CD4-positive, alpha-beta T cell treated with Interleukin-2 at 100 ng/mL for 4 hours (primary cell): ENCODE measurements at regions not wholly inside any gene's neighbourhood (a gene's known extent, or its start where the extent isn't known, plus 50 kb on each side); places are given as distances from the start of the nearest gene placed in this dataset.
"Not testable (repeated sequence)": the region's sequence is repeated elsewhere in the genome, so short reads cannot be mapped to it uniquely, and the experiment has no call there.

ENCODE experiments used
- DNase-seq: peaks from one replicate; pipeline ENCODE4 v3.0.0-alpha.2; 2020; ENCODE audit warnings: low spot score

- no peak for DNase-seq
These were observed 110.4 kb downstream of the RAMP3 start for GRCh38 chr7:45268013-45268412.

GRCh38 chr7:45269192-45269591 is 111.6 kb downstream of the RAMP3 start:
- DNase-seq, result no peak

GRCh38 chr7:45278763-45279398 is 121.3 kb downstream of the RAMP3 start:
- DNase-seq, result no peak

GRCh38 chr7:45289611-45290010 is 132.0 kb downstream of the RAMP3 start:
- DNase-seq, result not testable (repeated sequence)

GRCh38 chr7:45290880-45291279 is 133.3 kb downstream of the RAMP3 start:
- DNase-seq, result no peak

- no peak for DNase-seq
These were observed 134.9 kb downstream of the RAMP3 start for GRCh38 chr7:45292481-45292880.

- DNase-seq, result no peak
These were observed 135.8 kb downstream of the RAMP3 start for GRCh38 chr7:45293295-45293942.

- DNase-seq, result no peak
These were observed 137.0 kb downstream of the RAMP3 start for GRCh38 chr7:45294559-45294958.

GRCh38 chr7:45295222-45295621 is 137.6 kb downstream of the RAMP3 start:
- DNase-seq, result no peak

GRCh38 chr7:45296748-45297147 is 139.2 kb downstream of the RAMP3 start:
- DNase-seq, result no peak

- DNase-seq, result no peak
These were observed 149.2 kb downstream of the RAMP3 start for GRCh38 chr7:45306752-45307305.

- no peak for DNase-seq
These were observed 154.0 kb downstream of the RAMP3 start for GRCh38 chr7:45311597-45311996.

- not testable (repeated sequence) for DNase-seq
These were observed 157.9 kb downstream of the RAMP3 start for GRCh38 chr7:45315512-45315911.

GRCh38 chr7:45324683-45325237 is 167.2 kb downstream of the RAMP3 start:
- DNase-seq, result no peak

- DNase-seq, result no peak
These were observed 167.8 kb downstream of the RAMP3 start for GRCh38 chr7:45325378-45325777.

GRCh38 chr7:45328403-45328981 is 170.9 kb downstream of the RAMP3 start:
- no peak for DNase-seq

- no peak for DNase-seq
These were observed 174.0 kb downstream of the RAMP3 start for GRCh38 chr7:45331563-45331962.

- DNase-seq, result not testable (repeated sequence)
These were observed 177.4 kb downstream of the RAMP3 start for GRCh38 chr7:45335024-45335423.

GRCh38 chr7:45342236-45342635 is 184.6 kb downstream of the RAMP3 start:
- DNase-seq, result no peak

GRCh38 chr7:45343746-45344145 is 186.2 kb downstream of the RAMP3 start:
- no peak for DNase-seq

GRCh38 chr7:45347804-45348203 is 190.2 kb downstream of the RAMP3 start:
- DNase-seq, result no peak

- DNase-seq, result no peak
These were observed 191.5 kb downstream of the RAMP3 start for GRCh38 chr7:45349090-45349489.

GRCh38 chr7:45350896-45351295 is 193.3 kb downstream of the RAMP3 start:
- no peak for DNase-seq
